ENCODE measurements at regions not wholly inside any gene's neighbourhood (a gene's known extent, or its start where the extent isn't known, plus 50 kb on each side); places are given as distances from the start of the nearest gene placed in this dataset.

GRCh38 chr15:62544446-62544845, 379.4 kb upstream of the C2CD4B start:
- ATAC-seq (no peak), DNase-seq (no peak)
- Mint-ChIP-seq H3K27me3 (ENCODE audit: low read depth) (peaks cover 6% of the 10 kb centered on the region), H3K4me3 (no peak overlapping the region), H3K36me3 (ENCODE audit: insufficient read depth) (no peaks in the 10 kb centered on the region), H3K4me1 (ENCODE audit: low read depth) (no peaks in the 10 kb centered on the region), H3K9me3 (no peaks in the 10 kb centered on the region)

GRCh38 chr15:62545467-62546227, 380.6 kb upstream of the C2CD4B start:
- no peaks in the 10 kb centered on the region for H3K4me1 Mint-ChIP-seq (ENCODE audit: low read depth)
- H3K9me3 Mint-ChIP-seq, result no peaks in the 10 kb centered on the region
- ATAC-seq (no peak), DNase-seq (no peak)
- no peak overlapping the region for H3K4me3 Mint-ChIP-seq
- H3K36me3 Mint-ChIP-seq (ENCODE audit: insufficient read depth), result no peaks in the 10 kb centered on the region
- H3K27me3 Mint-ChIP-seq (ENCODE audit: low read depth), result peaks cover 4% of the 10 kb centered on the region

- DNase-seq, result no peak
- H3K36me3 Mint-ChIP-seq (ENCODE audit: insufficient read depth), result no peaks in the 10 kb centered on the region
- H3K27me3 Mint-ChIP-seq (ENCODE audit: low read depth), result peaks cover 10% of the 10 kb centered on the region
- no peak overlapping the region for H3K4me3 Mint-ChIP-seq
- no peaks in the 10 kb centered on the region for H3K9me3 Mint-ChIP-seq
- ATAC-seq, result no peak
- no peaks in the 10 kb centered on the region for H3K4me1 Mint-ChIP-seq (ENCODE audit: low read depth)
These were observed 381.5 kb upstream of the C2CD4B start for GRCh38 chr15:62546628-62547027.

- Mint-ChIP-seq H3K36me3 (ENCODE audit: insufficient read depth) (no peaks in the 10 kb centered on the region), H3K4me1 (ENCODE audit: low read depth) (no peaks in the 10 kb centered on the region), H3K27me3 (ENCODE audit: low read depth) (peaks cover 10% of the 10 kb centered on the region), H3K4me3 (no peak overlapping the region), H3K9me3 (no peaks in the 10 kb centered on the region)
- ATAC-seq, result no peak
- no peak for DNase-seq
These were observed 382.5 kb upstream of the C2CD4B start for GRCh38 chr15:62547584-62547983.

GRCh38 chr15:62549345-62549970, 384.4 kb upstream of the C2CD4B start:
- Mint-ChIP-seq H3K36me3 (ENCODE audit: insufficient read depth) (no peaks in the 10 kb centered on the region), H3K9me3 (no peaks in the 10 kb centered on the region), H3K27me3 (ENCODE audit: low read depth) (peaks cover 10% of the 10 kb centered on the region), H3K4me3 (no peak overlapping the region), H3K4me1 (ENCODE audit: low read depth) (no peaks in the 10 kb centered on the region)
- DNase-seq (no peak), ATAC-seq (no peak)

- ATAC-seq, result no peak
- H3K27me3 Mint-ChIP-seq (ENCODE audit: low read depth), result peaks cover 10% of the 10 kb centered on the region
- H3K9me3 Mint-ChIP-seq, result no peaks in the 10 kb centered on the region
- DNase-seq, result no peak
- no peaks in the 10 kb centered on the region for H3K4me1 Mint-ChIP-seq (ENCODE audit: low read depth)
- no peaks in the 10 kb centered on the region for H3K36me3 Mint-ChIP-seq (ENCODE audit: insufficient read depth)
- H3K4me3 Mint-ChIP-seq, result no peak overlapping the region
These were observed 385.0 kb upstream of the C2CD4B start for GRCh38 chr15:62550106-62550505.

- H3K4me3 Mint-ChIP-seq, result no peak overlapping the region
- H3K36me3 Mint-ChIP-seq (ENCODE audit: insufficient read depth), result no peaks in the 10 kb centered on the region
- no peak for DNase-seq
- no peaks in the 10 kb centered on the region for H3K9me3 Mint-ChIP-seq
- ATAC-seq, result no peak
- H3K27me3 Mint-ChIP-seq (ENCODE audit: low read depth), result peaks cover 13% of the 10 kb centered on the region
- H3K4me1 Mint-ChIP-seq (ENCODE audit: low read depth), result no peaks in the 10 kb centered on the region
These were observed 387.4 kb upstream of the C2CD4B start for GRCh38 chr15:62552444-62552843.

GRCh38 chr15:62553911-62554563, 389.0 kb upstream of the C2CD4B start:
- H3K4me3 Mint-ChIP-seq, result no peak overlapping the region
- no peak for DNase-seq
- no peaks in the 10 kb centered on the region for H3K4me1 Mint-ChIP-seq (ENCODE audit: low read depth)
- no peaks in the 10 kb centered on the region for H3K9me3 Mint-ChIP-seq
- H3K27me3 Mint-ChIP-seq (ENCODE audit: low read depth), result peaks cover 14% of the 10 kb centered on the region
- ATAC-seq, result no peak
- no peaks in the 10 kb centered on the region for H3K36me3 Mint-ChIP-seq (ENCODE audit: insufficient read depth)

GRCh38 chr15:62558640-62559380, 393.7 kb upstream of the C2CD4B start:
- Mint-ChIP-seq H3K27me3 (ENCODE audit: low read depth) (peaks cover 17% of the 10 kb centered on the region), H3K36me3 (ENCODE audit: insufficient read depth) (no peaks in the 10 kb centered on the region), H3K9me3 (no peaks in the 10 kb centered on the region), H3K4me3 (no peak overlapping the region), H3K4me1 (ENCODE audit: low read depth) (no peaks in the 10 kb centered on the region)
- no peak for DNase-seq
- no peak for ATAC-seq

- H3K36me3 Mint-ChIP-seq (ENCODE audit: insufficient read depth), result no peaks in the 10 kb centered on the region
- ATAC-seq, result no peak
These were observed 394.3 kb upstream of the C2CD4B start for GRCh38 chr15:62559381-62559733.

GRCh38 chr15:62561059-62561519, 396.0 kb upstream of the C2CD4B start:
- peaks cover 29% of the 10 kb centered on the region for H3K27me3 Mint-ChIP-seq (ENCODE audit: low read depth)
- no peaks in the 10 kb centered on the region for H3K4me1 Mint-ChIP-seq (ENCODE audit: low read depth)
- DNase-seq (no peak), ATAC-seq (no peak)
- no peaks in the 10 kb centered on the region for H3K9me3 Mint-ChIP-seq
- no peaks in the 10 kb centered on the region for H3K36me3 Mint-ChIP-seq (ENCODE audit: insufficient read depth)
- no peak overlapping the region for H3K4me3 Mint-ChIP-seq

More at GRCh38 chr15:62559381-62559733, 394.3 kb upstream of the C2CD4B start:
- Mint-ChIP-seq H3K4me1 (ENCODE audit: low read depth) (no peaks in the 10 kb centered on the region), H3K27me3 (ENCODE audit: low read depth) (peaks cover 23% of the 10 kb centered on the region), H3K4me3 (no peak overlapping the region), H3K9me3 (no peaks in the 10 kb centered on the region)
- DNase-seq, result no peak

- no peak overlapping the region for H3K4me3 Mint-ChIP-seq
- H3K36me3 Mint-ChIP-seq (ENCODE audit: insufficient read depth), result no peaks in the 10 kb centered on the region
- no peak for ATAC-seq
- H3K4me1 Mint-ChIP-seq (ENCODE audit: low read depth), result no peaks in the 10 kb centered on the region
- no peaks in the 10 kb centered on the region for H3K9me3 Mint-ChIP-seq
- DNase-seq, result no peak
- H3K27me3 Mint-ChIP-seq (ENCODE audit: low read depth), result peaks cover 26% of the 10 kb centered on the region
These were observed 396.5 kb upstream of the C2CD4B start for GRCh38 chr15:62561571-62561970.

GRCh38 chr15:62564886-62565633, 400.0 kb upstream of the C2CD4B start:
- Mint-ChIP-seq H3K4me1 (ENCODE audit: low read depth) (no peaks in the 10 kb centered on the region), H3K4me3 (no peak overlapping the region), H3K27me3 (ENCODE audit: low read depth) (peaks cover 25% of the 10 kb centered on the region), H3K36me3 (ENCODE audit: insufficient read depth) (no peaks in the 10 kb centered on the region), H3K9me3 (no peaks in the 10 kb centered on the region)
- ATAC-seq, result no peak
- DNase-seq, result no peak

GRCh38 chr15:62565634-62566026, 400.5 kb upstream of the C2CD4B start:
- DNase-seq (no peak), ATAC-seq (no peak)
- Mint-ChIP-seq H3K27me3 (ENCODE audit: low read depth) (peaks cover 25% of the 10 kb centered on the region), H3K4me1 (ENCODE audit: low read depth) (no peaks in the 10 kb centered on the region), H3K4me3 (no peak overlapping the region), H3K9me3 (no peaks in the 10 kb centered on the region), H3K36me3 (ENCODE audit: insufficient read depth) (no peaks in the 10 kb centered on the region)

Measured in activated T-cell treated with anti-CD3 and anti-CD28 coated beads, Interleukin-2, amount 50 U/mL, for 4 hours (primary cell).